SU-DHL-6 (cell line): ENCODE measurements at regions not wholly inside any gene's neighbourhood (a gene's known extent, or its start where the extent isn't known, plus 50 kb on each side); places are given as distances from the start of the nearest gene placed in this dataset.

Source experiments
- H2AFZ ChIP-seq: fragments of 200-600 bp; sonication (generic); 2 replicates; pipeline ENCODE4 v1.6.1; 2014; ENCODE audit warnings: low read depth, mild to moderate bottlenecking, moderate library complexity, mixed read lengths, antibody characterized with exemption, low read length; ENCODE audit not compliant: severe bottlenecking
- H3F3A ChIP-seq: fragments of 200-600 bp; shearing (Covaris generic); 2 replicates; pipeline ENCODE4 v1.6.0; 2016; ENCODE audit warnings: antibody characterized with exemption, mild to moderate bottlenecking; ENCODE audit not compliant: insufficient read depth
- H3K27ac ChIP-seq: fragments of 200-600 bp; sonication (generic); 2 replicates; pipeline ENCODE4 v1.5.1; 2016; ENCODE audit warnings: low read depth, mild to moderate bottlenecking, low read length, moderate library complexity, mixed read lengths
- H3K27me3 ChIP-seq: fragments of 200-600 bp; sonication (generic), shearing (Covaris generic); 2 replicates; pipeline ENCODE4 v1.6.0; 2014; ENCODE audit warnings: mild to moderate bottlenecking, low read length
- H3K36me3 ChIP-seq: fragments of 200-600 bp; sonication (generic); 2 replicates; pipeline ENCODE4 v1.6.1; 2014; ENCODE audit warnings: mild to moderate bottlenecking, low read length, mixed read lengths
- H3K4me2 ChIP-seq: fragments of 300-600, 200-600 bp; shearing (Covaris generic), sonication (generic); 2 replicates; pipeline ENCODE4 v1.6.0; 2014; ENCODE audit warnings: low read length, low read depth, mild to moderate bottlenecking; ENCODE audit not compliant: poor library complexity, severe bottlenecking
- H3K4me3 ChIP-seq: fragments of 200-600 bp; sonication (generic); 2 replicates; pipeline ENCODE4 v1.5.1; 2014; ENCODE audit warnings: antibody characterized with exemption, low read length, mild to moderate bottlenecking, mixed read lengths; ENCODE audit not compliant: insufficient read depth, poor library complexity, severe bottlenecking
- H3K79me2 ChIP-seq: fragments of 200-600 bp; sonication (generic); 2 replicates; pipeline ENCODE4 v1.6.1; 2014; ENCODE audit warnings: mild to moderate bottlenecking, low read length, moderate library complexity; ENCODE audit not compliant: insufficient read depth
- H3K9ac ChIP-seq: fragments of 200-600 bp; sonication (generic); 2 replicates; pipeline ENCODE4 v1.7.0; 2014; ENCODE audit warnings: mild to moderate bottlenecking, low read length
- H3K9me2 ChIP-seq: fragments of 200-600 bp; sonication (generic); replicated peaks from 2 replicates; pipeline ENCODE4 v1.6.1; 2014; ENCODE audit warnings: low read length; ENCODE audit not compliant: insufficient read depth
- H3K9me3 ChIP-seq: fragments of 200-600 bp; sonication (generic); 2 replicates; pipeline ENCODE4 v1.6.1; 2014; ENCODE audit warnings: low read length, mixed read lengths; ENCODE audit not compliant: insufficient read depth
- H4K20me1 ChIP-seq: fragments of 200-600 bp; sonication (generic); 2 replicates; pipeline ENCODE4 v1.6.1; 2014; ENCODE audit warnings: low read depth, mild to moderate bottlenecking, antibody characterized with exemption, low read length, moderate library complexity, mixed read lengths
- EZH2phosphoT487 ChIP-seq: fragments of 200-600 bp; sonication (generic), shearing (Covaris generic); conservative IDR thresholded peaks from 2 replicates; pipeline ENCODE4 v1.6.1; 2018; ENCODE audit warnings: mild to moderate bottlenecking, antibody characterized with exemption, low read length, moderate library complexity, mixed read lengths
- TF ChIP-seq, protein P1 (sequence below): fragments of 200-600 bp; sonication (generic); IDR thresholded peaks from one replicate; pipeline ENCODE4 v1.5.1; 2017; ENCODE audit warnings: antibody characterized with exemption, mild to moderate bottlenecking, low read length, moderate library complexity; ENCODE audit not compliant: insufficient read depth, poor library complexity, severe bottlenecking

DNA sequence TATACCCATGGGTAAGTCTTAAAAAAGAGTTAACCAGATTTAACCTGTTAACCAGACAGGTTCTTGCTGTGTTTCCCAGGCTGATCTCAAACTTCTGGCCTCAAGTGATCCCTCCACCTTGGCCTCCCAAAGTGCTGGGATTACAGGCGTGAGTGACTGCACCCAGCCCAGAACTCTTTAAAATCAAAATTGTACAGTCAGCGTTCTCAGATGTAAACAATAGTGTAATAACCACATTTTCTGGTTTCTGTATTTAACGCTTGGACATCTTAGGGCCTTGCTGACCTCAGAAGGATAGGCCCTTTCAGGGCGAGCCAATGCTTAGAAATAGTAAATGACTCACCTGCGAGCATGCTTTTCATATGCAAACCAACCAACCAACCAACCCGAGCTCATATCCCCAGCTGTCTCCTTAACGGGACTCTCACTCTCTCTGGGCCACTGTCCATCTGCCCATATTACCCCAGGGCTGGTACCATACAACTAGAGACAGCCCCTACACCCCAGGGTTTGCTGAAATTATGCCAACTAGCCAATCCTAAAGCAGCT lies 415.0 kb upstream of the XYLT1 start:
- Histone ChIP-seq H3K9ac (no peak overlapping the region), H3K4me3 (no peak overlapping the region), H3K27me3 (no peaks in the 10 kb centered on the region), H3K79me2 (no peaks in the 10 kb centered on the region), H3K36me3 (no peaks in the 10 kb centered on the region), H3K27ac (no peak overlapping the region), H3F3A (no peaks in the 10 kb centered on the region), H3K9me2 (no peaks in the 10 kb centered on the region), H2AFZ (no peak overlapping the region), H3K4me2 (no peak overlapping the region), H4K20me1 (no peaks in the 10 kb centered on the region), H3K9me3 (no peaks in the 10 kb centered on the region)
- TF ChIP-seq, protein P1, sequence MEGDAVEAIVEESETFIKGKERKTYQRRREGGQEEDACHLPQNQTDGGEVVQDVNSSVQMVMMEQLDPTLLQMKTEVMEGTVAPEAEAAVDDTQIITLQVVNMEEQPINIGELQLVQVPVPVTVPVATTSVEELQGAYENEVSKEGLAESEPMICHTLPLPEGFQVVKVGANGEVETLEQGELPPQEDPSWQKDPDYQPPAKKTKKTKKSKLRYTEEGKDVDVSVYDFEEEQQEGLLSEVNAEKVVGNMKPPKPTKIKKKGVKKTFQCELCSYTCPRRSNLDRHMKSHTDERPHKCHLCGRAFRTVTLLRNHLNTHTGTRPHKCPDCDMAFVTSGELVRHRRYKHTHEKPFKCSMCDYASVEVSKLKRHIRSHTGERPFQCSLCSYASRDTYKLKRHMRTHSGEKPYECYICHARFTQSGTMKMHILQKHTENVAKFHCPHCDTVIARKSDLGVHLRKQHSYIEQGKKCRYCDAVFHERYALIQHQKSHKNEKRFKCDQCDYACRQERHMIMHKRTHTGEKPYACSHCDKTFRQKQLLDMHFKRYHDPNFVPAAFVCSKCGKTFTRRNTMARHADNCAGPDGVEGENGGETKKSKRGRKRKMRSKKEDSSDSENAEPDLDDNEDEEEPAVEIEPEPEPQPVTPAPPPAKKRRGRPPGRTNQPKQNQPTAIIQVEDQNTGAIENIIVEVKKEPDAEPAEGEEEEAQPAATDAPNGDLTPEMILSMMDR = no peak
- no peak for TF ChIP-seq EZH2phosphoT487

DNA sequence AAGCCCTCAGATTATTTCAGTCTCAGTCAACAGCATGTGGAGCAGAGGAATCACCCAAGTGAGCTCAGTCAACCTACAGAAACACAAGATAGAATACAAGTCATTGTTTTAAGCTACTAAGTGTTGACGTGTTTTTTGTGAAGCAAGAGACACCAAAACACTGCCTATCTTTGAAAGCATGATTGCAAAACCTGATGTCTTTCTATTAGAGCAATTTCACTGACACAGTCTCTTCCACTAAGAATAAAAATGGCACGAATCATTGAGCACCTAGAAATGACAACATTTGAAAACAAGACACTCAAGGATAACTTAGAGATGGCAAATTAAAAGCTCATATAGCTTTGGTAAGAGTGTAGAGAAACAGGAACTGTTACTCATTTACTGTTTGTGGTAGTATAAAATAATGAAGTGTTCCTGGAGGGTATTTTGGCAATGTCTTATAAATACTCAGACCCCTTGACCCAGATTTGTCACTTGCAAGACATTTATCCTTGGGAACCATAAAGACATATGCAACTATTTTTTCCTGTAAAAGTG lies 407.1 kb upstream of the XYLT1 start:
- H3K4me2 ChIP-seq = no peak overlapping the region
- no peaks in the 10 kb centered on the region for H3K79me2 ChIP-seq
- H3K4me3 ChIP-seq = no peak overlapping the region
- H3K36me3 ChIP-seq = no peaks in the 10 kb centered on the region
- H2AFZ ChIP-seq = no peak overlapping the region
- H3K9me2 ChIP-seq = no peaks in the 10 kb centered on the region
- H4K20me1 ChIP-seq = no peaks in the 10 kb centered on the region
- no peaks in the 10 kb centered on the region for H3K27me3 ChIP-seq
- no peak overlapping the region for H3K9ac ChIP-seq
- TF ChIP-seq EZH2phosphoT487 = no peak
- TF ChIP-seq, protein P1 = no peak
- H3K27ac ChIP-seq = no peak overlapping the region
- H3K9me3 ChIP-seq = no peaks in the 10 kb centered on the region
- no peaks in the 10 kb centered on the region for H3F3A ChIP-seq

DNA sequence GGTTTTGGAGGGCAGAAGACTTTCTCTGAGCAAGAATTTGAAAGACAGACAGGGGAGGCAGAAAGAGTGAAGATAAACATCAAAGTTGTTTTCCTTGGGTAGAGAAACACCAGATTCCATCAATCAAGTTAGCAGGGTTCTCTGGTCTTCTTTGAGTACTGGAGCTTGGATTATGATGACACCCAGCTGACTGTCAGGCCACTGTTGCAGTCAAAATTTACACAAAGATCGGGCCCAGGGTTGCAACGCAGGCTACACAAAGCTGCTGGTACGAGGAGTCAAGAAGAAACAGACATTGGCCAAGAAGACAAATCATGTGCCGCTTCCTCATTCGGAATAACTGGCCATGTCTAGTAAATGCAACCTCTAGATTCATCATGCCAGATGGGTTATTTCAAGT lies 396.2 kb upstream of the XYLT1 start:
- H4K20me1 ChIP-seq = no peaks in the 10 kb centered on the region
- no peaks in the 10 kb centered on the region for H3F3A ChIP-seq
- H3K9me3 ChIP-seq = no peaks in the 10 kb centered on the region
- no peak overlapping the region for H2AFZ ChIP-seq
- no peak overlapping the region for H3K4me3 ChIP-seq
- no peaks in the 10 kb centered on the region for H3K79me2 ChIP-seq
- H3K27ac ChIP-seq = no peak overlapping the region
- no peak overlapping the region for H3K4me2 ChIP-seq
- TF ChIP-seq EZH2phosphoT487 = no peak
- TF ChIP-seq, protein P1 = no peak
- H3K27me3 ChIP-seq = no peaks in the 10 kb centered on the region
- H3K9me2 ChIP-seq = no peaks in the 10 kb centered on the region
- no peak overlapping the region for H3K9ac ChIP-seq
- H3K36me3 ChIP-seq = no peaks in the 10 kb centered on the region
